Chondrocyte (in vitro differentiated cells): ENCODE measurements at regions not wholly inside any gene's neighbourhood (a gene's known extent, or its start where the extent isn't known, plus 50 kb on each side); places are given as distances from the start of the nearest gene placed in this dataset.

Experiments
- DNase-seq: peaks from one replicate; pipeline ENCODE4 v3.0.0; 2021; ENCODE audit warnings: mixed read lengths, low spot score
- H3K27ac Mint-ChIP-seq: one replicate; pipeline ENCODE4 v1.8.0; 2021; ENCODE audit warnings: mild to moderate bottlenecking, moderate library complexity, mixed read lengths; ENCODE audit not compliant: unreplicated experiment
- H3K27me3 Mint-ChIP-seq: 2 replicates; pipeline ENCODE4 v1.8.0; 2021; ENCODE audit warnings: low read depth, mixed read lengths
- H3K36me3 Mint-ChIP-seq: 2 replicates; pipeline ENCODE4 v1.8.0; 2021; ENCODE audit warnings: low read depth, mixed read lengths
- H3K4me1 Mint-ChIP-seq: 2 replicates; pipeline ENCODE4 v1.8.0; 2021; ENCODE audit warnings: low read depth, mild to moderate bottlenecking, mixed read lengths
- H3K4me3 Mint-ChIP-seq: one replicate; pipeline ENCODE4 v1.8.0; 2021; ENCODE audit warnings: mild to moderate bottlenecking, moderate library complexity, mixed read lengths; ENCODE audit not compliant: unreplicated experiment
- H3K9me3 Mint-ChIP-seq: 2 replicates; pipeline ENCODE4 v1.8.0; 2021; ENCODE audit warnings: low read depth, mixed read lengths
- CTCF ChIP-seq: fragments of 200-600 bp; sonication (generic); IDR thresholded peaks from 2 replicates; pipeline ENCODE4 v1.5.0; 2021; ENCODE audit warnings: antibody characterized with exemption, mild to moderate bottlenecking, moderate library complexity

- Mint-ChIP-seq H3K27ac (no peak overlapping the region), H3K36me3 (no peaks in the 10 kb centered on the region), H3K9me3 (no peaks in the 10 kb centered on the region), H3K27me3 (no peaks in the 10 kb centered on the region), H3K4me1 (no peaks in the 10 kb centered on the region), H3K4me3 (no peak overlapping the region)
- no peak for DNase-seq
- no peak for TF ChIP-seq CTCF
Measured at GRCh38 chr4:137213372-137214173, 318.7 kb downstream of the PCDH18 start.

- H3K27ac Mint-ChIP-seq, result no peak overlapping the region
- no peaks in the 10 kb centered on the region for H3K4me1 Mint-ChIP-seq
- TF ChIP-seq CTCF, result no peak
Measured at GRCh38 chr4:137212601-137213000, 319.7 kb downstream of the PCDH18 start.

GRCh38 chr4:137209240-137209639, 323.1 kb downstream of the PCDH18 start:
- Mint-ChIP-seq H3K27ac (no peak overlapping the region), H3K36me3 (no peaks in the 10 kb centered on the region), H3K4me3 (no peak overlapping the region), H3K27me3 (no peaks in the 10 kb centered on the region), H3K9me3 (no peaks in the 10 kb centered on the region), H3K4me1 (no peaks in the 10 kb centered on the region)
- TF ChIP-seq CTCF, result no peak
- no peak for DNase-seq

More at GRCh38 chr4:137212601-137213000, 319.7 kb downstream of the PCDH18 start:
- no peaks in the 10 kb centered on the region for H3K27me3 Mint-ChIP-seq
- no peaks in the 10 kb centered on the region for H3K36me3 Mint-ChIP-seq
- H3K9me3 Mint-ChIP-seq, result no peaks in the 10 kb centered on the region
- no peak for DNase-seq
- H3K4me3 Mint-ChIP-seq, result no peak overlapping the region

DNA sequence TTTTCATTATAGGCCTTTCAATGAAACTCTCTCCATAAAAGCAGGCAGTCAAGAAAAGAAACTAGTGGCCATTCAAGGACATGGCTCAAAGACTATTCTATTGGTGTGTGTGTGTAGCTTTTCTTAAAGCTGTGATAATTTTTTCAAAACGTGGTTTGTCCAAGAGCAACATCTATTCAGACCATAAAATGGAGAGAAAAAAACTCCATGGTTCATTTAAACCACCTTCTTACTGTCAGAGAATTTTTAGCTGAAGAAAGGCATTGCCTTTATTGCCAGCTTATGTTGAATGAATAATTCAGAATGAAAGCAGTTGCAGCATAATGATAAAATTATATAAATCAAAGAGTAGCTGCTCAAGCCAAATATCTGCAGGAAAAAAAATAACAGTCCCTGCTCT, 325.5 kb downstream of the PCDH18 start:
- Mint-ChIP-seq H3K4me1 (peaks cover 3% of the 10 kb centered on the region), H3K27ac (no peak overlapping the region), H3K36me3 (no peaks in the 10 kb centered on the region), H3K9me3 (no peaks in the 10 kb centered on the region), H3K4me3 (no peak overlapping the region), H3K27me3 (no peaks in the 10 kb centered on the region)
- no peak for TF ChIP-seq CTCF
- no peak for DNase-seq

- no peak for DNase-seq
- Mint-ChIP-seq H3K4me3 (no peak overlapping the region), H3K27ac (no peak overlapping the region), H3K9me3 (no peaks in the 10 kb centered on the region), H3K36me3 (peaks cover under 1% of the 10 kb centered on the region), H3K4me1 (peaks cover 3% of the 10 kb centered on the region), H3K27me3 (no peaks in the 10 kb centered on the region)
- TF ChIP-seq CTCF, result no peak
Measured at GRCh38 chr4:137203601-137204000, 328.7 kb downstream of the PCDH18 start.
